ENCODE measurements at regions not wholly inside any gene's neighbourhood (a gene's known extent, or its start where the extent isn't known, plus 50 kb on each side); places are given as distances from the start of the nearest gene placed in this dataset.

DNA sequence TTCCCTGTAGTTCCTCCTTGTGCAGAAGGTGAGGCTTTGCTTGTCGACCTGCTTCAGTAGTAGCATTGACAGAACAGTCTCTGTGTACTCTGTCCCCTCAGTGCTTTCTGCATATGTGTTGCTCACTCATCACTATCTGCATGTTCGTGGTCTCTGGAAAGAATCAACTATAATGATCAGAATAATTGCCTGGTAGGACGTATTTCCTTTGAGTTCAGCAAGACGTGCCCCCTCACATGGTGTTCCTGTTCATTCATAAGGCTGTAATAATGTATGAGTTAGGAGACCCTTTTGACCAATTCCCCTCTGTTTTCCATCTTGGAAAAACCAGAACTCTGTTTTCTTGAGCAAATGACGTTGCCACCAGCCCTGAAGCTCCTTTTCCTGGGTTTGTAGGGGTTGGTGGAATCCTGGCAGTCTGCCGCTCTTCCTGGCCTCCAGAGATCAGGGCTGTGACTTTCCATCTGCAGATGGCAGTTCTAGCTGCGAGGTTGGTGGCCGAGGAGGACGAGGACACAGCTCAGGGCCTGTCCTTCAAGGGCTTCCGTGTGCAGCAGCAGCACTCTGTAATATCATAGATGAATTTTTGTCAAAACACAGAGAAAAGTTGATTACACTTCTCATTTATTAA, 61.9 kb downstream of the EXOSC2 start:
- TF ChIP-seq EZH2 (IDR thresholded peaks at IDR 0.05; ENCODE audit: low read length) = no peak
- TF ChIP-seq, protein P1, sequence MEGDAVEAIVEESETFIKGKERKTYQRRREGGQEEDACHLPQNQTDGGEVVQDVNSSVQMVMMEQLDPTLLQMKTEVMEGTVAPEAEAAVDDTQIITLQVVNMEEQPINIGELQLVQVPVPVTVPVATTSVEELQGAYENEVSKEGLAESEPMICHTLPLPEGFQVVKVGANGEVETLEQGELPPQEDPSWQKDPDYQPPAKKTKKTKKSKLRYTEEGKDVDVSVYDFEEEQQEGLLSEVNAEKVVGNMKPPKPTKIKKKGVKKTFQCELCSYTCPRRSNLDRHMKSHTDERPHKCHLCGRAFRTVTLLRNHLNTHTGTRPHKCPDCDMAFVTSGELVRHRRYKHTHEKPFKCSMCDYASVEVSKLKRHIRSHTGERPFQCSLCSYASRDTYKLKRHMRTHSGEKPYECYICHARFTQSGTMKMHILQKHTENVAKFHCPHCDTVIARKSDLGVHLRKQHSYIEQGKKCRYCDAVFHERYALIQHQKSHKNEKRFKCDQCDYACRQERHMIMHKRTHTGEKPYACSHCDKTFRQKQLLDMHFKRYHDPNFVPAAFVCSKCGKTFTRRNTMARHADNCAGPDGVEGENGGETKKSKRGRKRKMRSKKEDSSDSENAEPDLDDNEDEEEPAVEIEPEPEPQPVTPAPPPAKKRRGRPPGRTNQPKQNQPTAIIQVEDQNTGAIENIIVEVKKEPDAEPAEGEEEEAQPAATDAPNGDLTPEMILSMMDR (optimal IDR thresholded peaks at IDR 0.05 in 1 of 3, IDR thresholded peaks at IDR 0.05 in 1 of 3, conservative IDR thresholded peaks at IDR 0.05 in 1 of 3; ENCODE audit: extremely low read depth in 1 of 3, insufficient read depth in 2 of 3, low read length in 3 of 3) = no peak
- no peak overlapping the region for H3K27ac ChIP-seq (ENCODE audit: control insufficient read depth, insufficient read depth, low read length)
- dilution Hi-C loops (cut with MboI; ENCODE audit: extremely low pct_ligation_motif_present, low sequenced_read_pairs) = no loop called here

DNA sequence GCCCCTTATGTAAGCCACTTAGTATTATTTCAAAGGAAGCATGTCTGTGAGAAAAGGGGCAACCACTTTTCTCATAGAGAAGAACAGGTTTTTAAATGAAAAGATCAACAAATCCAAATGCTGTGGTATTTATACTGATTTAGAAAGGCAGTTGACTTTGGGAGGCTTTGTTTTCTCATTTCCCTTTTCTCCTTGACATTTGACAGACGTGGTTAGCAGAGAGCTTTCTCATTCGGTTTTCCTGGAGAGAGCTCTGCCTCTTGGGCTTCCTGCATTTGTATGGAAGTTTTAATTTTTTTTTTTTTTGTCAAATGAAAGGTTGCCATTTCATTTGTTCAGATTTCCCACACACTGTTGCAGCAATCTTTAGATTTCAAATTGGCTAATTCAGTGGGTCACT, 62.5 kb downstream of the EXOSC2 start:
- H3K4me1 ChIP-seq (ENCODE audit: control insufficient read depth, extremely low read depth, insufficient read depth, low read length) = no peaks in the 10 kb centered on the region
- H3K9me3 ChIP-seq (ENCODE audit: control insufficient read depth, low read depth, low read length) = no peaks in the 10 kb centered on the region
- peaks cover 4% of the 10 kb centered on the region for H4K20me1 ChIP-seq (ENCODE audit: control insufficient read depth, extremely low read depth, insufficient read depth, low read length)
- H3K79me2 ChIP-seq (ENCODE audit: control insufficient read depth, insufficient read depth, low read length) = peaks cover 5% of the 10 kb centered on the region
- H3K4me2 ChIP-seq (ENCODE audit: control insufficient read depth, extremely low read depth, insufficient read depth, low read depth, low read length) = no peak overlapping the region
- H3K27ac ChIP-seq (ENCODE audit: control insufficient read depth, insufficient read depth, low read length) = no peak overlapping the region
- H3K4me3 ChIP-seq (ENCODE audit: control insufficient read depth in 2 of 3, extremely low read depth in 1 of 3, insufficient read depth in 2 of 3, low read depth in 1 of 3, low read length in 3 of 3) = no peak overlapping the region
- H3K9me1 ChIP-seq (ENCODE audit: control insufficient read depth, extremely low read depth, insufficient read depth, low read length) = no peaks in the 10 kb centered on the region
- no peaks in the 10 kb centered on the region for H3K27me3 ChIP-seq (ENCODE audit: control insufficient read depth, extremely low read depth, insufficient read depth, low read length)
- dilution Hi-C loops (cut with MboI; ENCODE audit: extremely low pct_ligation_motif_present, low sequenced_read_pairs) = no loop called here
- H3K9ac ChIP-seq (ENCODE audit: control insufficient read depth, extremely low read depth, insufficient read depth, low read length) = no peak overlapping the region
- no peak overlapping the region for H2AFZ ChIP-seq (ENCODE audit: control insufficient read depth, low read length)
- no peak for DNase-seq (ENCODE audit: low read depth, low spot score)
- TF ChIP-seq, protein P1 (optimal IDR thresholded peaks at IDR 0.05 in 1 of 3, IDR thresholded peaks at IDR 0.05 in 1 of 3, conservative IDR thresholded peaks at IDR 0.05 in 1 of 3; ENCODE audit: extremely low read depth in 1 of 3, insufficient read depth in 2 of 3, low read length in 3 of 3) = no peak
- no peak for TF ChIP-seq EZH2 (IDR thresholded peaks at IDR 0.05; ENCODE audit: low read length)
- no peak for FAIRE-seq
- H3K36me3 ChIP-seq (ENCODE audit: control insufficient read depth in 2 of 2, extremely low read depth in 1 of 2, insufficient read depth in 2 of 2, low read length in 2 of 2) = no peaks in the 10 kb centered on the region

More for the DNA sequence above, 61.9 kb downstream of the EXOSC2 start:
- Histone ChIP-seq H3K27me3 (ENCODE audit: control insufficient read depth, extremely low read depth, insufficient read depth, low read length) (no peaks in the 10 kb centered on the region), H3K79me2 (ENCODE audit: control insufficient read depth, insufficient read depth, low read length) (peaks cover 5% of the 10 kb centered on the region), H3K9me1 (ENCODE audit: control insufficient read depth, extremely low read depth, insufficient read depth, low read length) (no peaks in the 10 kb centered on the region), H3K9me3 (ENCODE audit: control insufficient read depth, low read depth, low read length) (no peaks in the 10 kb centered on the region), H3K4me2 (ENCODE audit: control insufficient read depth, extremely low read depth, insufficient read depth, low read depth, low read length) (no peak overlapping the region), H3K36me3 (ENCODE audit: control insufficient read depth in 2 of 2, extremely low read depth in 1 of 2, insufficient read depth in 2 of 2, low read length in 2 of 2) (no peaks in the 10 kb centered on the region), H3K4me3 (ENCODE audit: control insufficient read depth in 2 of 3, extremely low read depth in 1 of 3, insufficient read depth in 2 of 3, low read depth in 1 of 3, low read length in 3 of 3) (no peak overlapping the region), H3K4me1 (ENCODE audit: control insufficient read depth, extremely low read depth, insufficient read depth, low read length) (no peaks in the 10 kb centered on the region), H4K20me1 (ENCODE audit: control insufficient read depth, extremely low read depth, insufficient read depth, low read length) (peaks cover 4% of the 10 kb centered on the region), H3K9ac (ENCODE audit: control insufficient read depth, extremely low read depth, insufficient read depth, low read length) (no peak overlapping the region), H2AFZ (ENCODE audit: control insufficient read depth, low read length) (no peak overlapping the region)
- FAIRE-seq = no peak
- DNase-seq (ENCODE audit: low read depth, low spot score) = no peak
